Hippocampal formation (tissue), 2 donors: ENCODE measurements at regions not wholly inside any gene's neighbourhood (a gene's known extent, or its start where the extent isn't known, plus 50 kb on each side); places are given as distances from the start of the nearest gene placed in this dataset.

ENCODE experiments used
- DNase-seq, 2 donors: peaks; one replicate each; lab custom pipeline; 2025; lab: John Stamatoyannopoulos, UW

DNA sequence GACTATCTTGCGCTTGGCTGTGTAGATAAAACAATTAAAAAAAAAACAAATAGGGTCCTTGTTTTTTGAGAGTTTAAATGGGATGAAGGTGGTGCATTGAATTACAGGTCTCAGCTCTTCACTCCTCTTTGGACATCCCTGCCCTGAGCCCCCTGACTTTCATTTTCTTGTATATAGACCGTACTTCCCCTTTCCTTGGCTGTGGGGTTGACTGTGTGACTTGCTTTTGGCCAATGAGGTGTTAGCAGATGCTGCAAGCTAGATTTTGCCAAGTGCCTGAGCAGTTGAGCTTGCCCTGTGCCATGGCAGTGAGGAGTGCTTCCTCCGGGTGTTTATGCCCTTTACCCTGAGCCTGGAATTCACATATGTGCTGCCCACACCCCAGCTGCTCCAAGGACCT lies 386.1 kb upstream of the ZFP64 start:
- DNase-seq = no peak

DNA sequence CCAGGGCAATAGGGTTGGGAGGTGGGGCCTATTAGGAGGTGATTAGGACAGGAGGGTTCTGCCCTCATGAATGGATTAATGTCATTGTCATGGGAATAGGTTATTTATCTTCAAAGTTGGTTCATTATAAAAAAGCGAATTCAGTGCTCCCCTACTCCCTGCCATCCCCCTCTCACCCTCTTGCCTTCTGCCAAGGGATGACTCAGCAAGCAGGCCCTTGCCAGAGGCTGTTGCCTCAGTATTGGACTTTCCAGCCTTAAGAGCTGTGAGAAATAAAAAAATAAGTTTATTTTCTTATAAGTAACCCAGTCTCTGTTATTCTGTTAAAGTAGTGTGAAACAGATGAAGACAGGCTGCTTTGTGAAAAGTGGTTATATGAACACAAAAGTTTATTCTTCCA lies 381.1 kb upstream of the ZFP64 start:
- DNase-seq = no peak

DNA sequence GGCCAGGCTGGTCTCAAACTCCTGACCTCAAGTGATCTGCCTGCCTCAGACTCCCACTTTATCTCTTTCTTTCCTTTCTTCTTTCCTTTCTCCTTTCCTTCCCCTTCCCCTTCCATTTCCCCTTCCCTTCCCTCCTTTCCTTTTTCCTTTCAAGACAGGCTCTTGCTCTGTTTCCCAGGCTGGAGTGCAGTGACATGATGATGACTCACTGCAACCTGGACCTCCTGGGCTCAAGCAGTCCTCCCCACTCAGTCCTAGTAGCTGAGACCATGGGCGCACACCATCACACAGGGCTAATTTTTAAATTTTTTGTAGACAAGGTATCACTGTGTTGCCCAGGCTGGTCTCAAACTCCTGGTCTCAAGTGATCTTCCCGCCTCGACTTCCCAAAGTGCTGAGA lies 377.6 kb upstream of the ZFP64 start:
- DNase-seq = no peak

GRCh38 chr20:52565614-52566013 lies 374.0 kb upstream of the ZFP64 start:
- DNase-seq = no peak

DNA sequence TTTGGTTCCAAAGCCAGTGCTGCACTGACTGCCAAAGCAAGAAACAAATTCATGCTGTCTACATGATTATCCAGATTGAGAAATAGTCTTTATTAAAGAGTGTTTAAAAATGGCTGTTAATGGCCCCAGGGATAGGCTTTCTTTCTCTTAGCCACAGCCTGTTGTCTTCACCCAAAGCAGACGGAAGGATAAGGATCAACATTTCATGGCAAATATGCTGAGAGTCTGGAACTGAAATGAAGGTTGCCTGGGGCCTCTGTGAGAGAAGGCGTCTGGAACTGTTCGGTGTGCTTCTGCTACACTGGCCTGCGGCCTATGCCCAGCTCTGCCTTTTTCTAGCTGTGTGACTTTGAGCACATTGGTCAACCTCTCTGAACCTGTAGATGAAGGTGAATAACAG lies 373.0 kb upstream of the ZFP64 start:
- DNase-seq = no peak

DNA sequence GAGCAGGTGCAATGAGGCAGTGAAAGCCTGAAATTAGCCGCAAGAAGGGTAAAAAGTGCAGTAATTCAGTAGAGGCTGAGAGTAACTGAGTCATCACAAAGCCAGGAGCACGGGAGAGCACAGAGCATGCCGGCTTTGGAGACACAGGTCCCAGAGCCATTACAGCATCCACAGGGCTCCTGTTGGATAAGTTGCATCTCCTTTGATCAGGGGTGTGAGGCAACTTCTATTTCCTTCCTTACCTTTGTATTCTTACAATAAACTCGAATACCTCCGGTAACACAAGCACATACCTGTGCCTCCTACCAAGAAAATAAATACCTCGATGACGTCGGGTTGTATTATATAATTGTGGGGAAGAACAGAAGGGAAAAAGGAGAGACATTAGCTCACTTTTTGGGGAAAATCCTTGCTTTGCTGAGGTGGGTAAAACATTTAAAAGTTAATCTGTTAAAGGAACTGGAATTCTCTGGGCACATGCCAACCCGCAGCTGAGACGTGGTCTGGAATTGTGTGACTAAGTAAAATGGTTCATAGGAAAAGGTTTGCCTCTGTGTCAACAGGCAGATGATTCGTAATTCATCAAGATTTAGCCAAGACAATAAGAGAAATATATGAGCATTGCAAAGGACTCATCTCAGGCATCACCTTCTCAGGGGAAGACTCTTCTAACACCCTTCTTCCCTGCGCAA lies 360.7 kb upstream of the ZFP64 start:
- no peak for DNase-seq

- peak in 1 of 2 donors; percentile 40 for DNase-seq
These were observed 350.6 kb upstream of the ZFP64 start for GRCh38 chr20:52542131-52542530.

- DNase-seq = no peak
These were observed 348.9 kb upstream of the ZFP64 start for GRCh38 chr20:52540509-52540908.

- DNase-seq = no peak
These were observed 348.3 kb upstream of the ZFP64 start for GRCh38 chr20:52539891-52540290.

DNA sequence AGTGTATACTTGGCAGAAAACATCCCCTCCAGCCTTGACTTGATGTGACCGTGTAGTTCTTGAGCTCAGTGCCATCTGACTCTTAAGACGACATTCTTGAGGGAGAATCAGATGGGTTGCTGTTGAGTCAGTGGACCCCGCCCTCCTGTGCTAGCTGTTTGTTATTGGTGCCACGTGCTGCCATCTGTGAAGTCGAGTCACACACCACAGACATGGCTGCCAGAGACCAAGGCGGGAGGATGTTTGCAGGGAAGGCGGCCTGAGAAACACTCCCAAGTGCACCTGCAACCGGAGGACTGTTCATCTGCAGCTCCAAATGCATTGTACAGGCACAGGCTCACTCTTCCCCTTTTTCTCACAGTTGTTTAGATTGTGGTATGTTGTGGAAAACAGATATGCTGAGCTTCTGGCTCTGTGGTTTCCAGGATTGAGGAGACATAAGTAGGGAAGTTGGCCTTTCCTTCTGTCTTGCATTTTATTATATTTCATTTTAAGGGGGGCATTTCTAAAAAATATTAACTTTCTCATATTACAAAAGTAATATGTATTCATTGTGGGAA lies 345.3 kb upstream of the ZFP64 start:
- DNase-seq = no peak

- no peak for DNase-seq
These were observed 344.5 kb upstream of the ZFP64 start for GRCh38 chr20:52536040-52536439.

GRCh38 chr20:52534616-52535015 lies 343.0 kb upstream of the ZFP64 start:
- no peak for DNase-seq

- DNase-seq = no peak
These were observed 341.8 kb upstream of the ZFP64 start for GRCh38 chr20:52533401-52533800.

DNA sequence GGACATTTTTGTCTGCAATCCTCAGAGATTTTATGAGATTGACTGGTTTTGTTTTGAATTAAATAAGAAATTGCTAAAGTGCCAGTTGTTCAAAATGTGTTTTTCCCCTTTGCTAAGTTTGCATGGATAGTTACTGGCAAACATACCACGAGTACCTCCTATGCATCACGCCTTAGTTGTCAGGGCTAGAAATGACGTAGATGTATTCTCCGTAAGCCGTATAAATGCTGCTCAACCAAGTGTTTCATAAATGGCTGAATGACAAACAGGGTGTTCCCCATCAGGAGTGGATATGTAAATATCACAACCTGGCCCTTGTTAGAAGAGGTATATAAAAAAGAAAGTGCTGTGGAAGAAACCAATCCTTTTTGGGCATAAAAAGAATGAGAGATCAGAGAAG lies 341.1 kb upstream of the ZFP64 start:
- no peak for DNase-seq

DNA sequence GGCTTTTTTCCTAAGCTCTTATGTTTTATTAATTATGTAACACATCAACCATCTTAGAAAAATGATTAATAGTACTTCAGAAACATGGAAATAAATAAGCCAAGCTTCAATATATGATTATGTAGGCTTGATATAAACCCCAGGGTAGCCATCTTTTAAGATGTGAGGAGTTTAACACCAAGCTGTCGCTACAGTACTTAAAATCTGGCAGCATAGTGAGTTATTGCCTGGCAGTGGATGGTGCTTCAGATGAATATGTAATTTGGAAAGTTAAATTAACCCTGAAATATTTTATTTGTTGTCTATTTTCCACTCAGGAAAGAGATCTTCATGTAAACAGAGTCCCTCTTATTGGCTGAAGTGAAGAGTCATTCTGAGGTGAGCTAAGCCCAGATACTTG lies 339.0 kb upstream of the ZFP64 start:
- DNase-seq = no peak

DNA sequence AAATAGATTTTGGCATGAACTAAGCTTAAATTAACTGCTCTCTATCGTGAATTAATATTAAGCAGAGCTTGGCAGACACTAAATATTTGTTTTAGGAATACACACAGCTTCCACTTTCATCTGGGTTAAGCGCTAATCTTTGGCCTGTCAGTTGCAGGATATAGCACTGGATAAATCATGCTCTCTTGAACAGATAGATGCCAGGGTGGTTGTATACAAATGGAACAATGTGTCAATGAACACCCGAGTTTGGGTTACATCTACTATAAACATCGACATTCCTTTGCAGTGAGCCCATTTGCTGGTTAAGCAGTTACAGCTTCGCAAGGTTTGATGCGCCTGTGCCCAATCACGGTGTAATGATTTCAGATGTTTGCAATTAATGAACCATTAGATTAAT lies 338.2 kb upstream of the ZFP64 start:
- no peak for DNase-seq

GRCh38 chr20:52524861-52525260 lies 333.3 kb upstream of the ZFP64 start:
- DNase-seq = no peak

GRCh38 chr20:52518735-52519134 lies 327.2 kb upstream of the ZFP64 start:
- no peak for DNase-seq

DNA sequence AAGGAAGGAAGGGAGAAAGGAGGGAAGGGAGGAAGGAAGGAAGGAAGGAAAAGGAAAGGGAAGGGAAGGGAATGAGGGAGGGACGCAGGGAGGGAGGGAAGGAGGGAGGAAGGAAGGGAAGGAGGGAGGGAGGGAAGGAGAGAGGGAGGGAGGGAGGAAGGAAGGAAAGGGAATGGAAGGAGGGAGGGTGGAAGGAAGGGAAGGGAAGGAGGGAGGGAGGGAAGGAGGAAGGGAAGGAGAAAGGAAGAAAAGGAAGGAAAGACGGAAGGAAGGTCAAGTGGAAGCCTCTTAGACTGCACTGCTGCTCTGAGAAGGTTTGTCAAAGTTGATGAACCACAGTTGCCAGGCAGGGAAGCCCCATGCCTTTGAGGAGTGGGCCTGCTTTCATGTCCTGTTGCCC lies 324.3 kb upstream of the ZFP64 start:
- DNase-seq = no peak

GRCh38 chr20:52500157-52500556 lies 308.6 kb upstream of the ZFP64 start:
- no peak for DNase-seq

DNA sequence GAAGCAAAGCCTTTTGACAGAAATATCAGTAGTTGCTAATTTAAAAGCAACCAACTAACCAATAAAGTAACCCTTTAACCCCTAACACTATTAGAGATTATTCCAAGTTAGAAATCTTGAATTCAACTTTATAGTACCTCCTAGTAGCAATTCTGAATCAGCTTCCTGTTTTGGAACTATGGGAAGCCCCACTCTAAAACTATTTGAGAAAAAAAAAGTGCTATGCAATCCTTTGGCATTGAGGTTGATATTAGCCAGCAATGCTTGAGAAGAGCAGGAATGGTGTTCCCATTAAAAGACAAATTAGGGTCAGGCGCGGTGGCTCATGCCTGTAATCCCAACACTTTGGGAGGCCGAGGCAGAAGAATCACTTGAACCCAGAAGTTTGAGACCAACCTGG lies 306.2 kb upstream of the ZFP64 start:
- no peak for DNase-seq

DNA sequence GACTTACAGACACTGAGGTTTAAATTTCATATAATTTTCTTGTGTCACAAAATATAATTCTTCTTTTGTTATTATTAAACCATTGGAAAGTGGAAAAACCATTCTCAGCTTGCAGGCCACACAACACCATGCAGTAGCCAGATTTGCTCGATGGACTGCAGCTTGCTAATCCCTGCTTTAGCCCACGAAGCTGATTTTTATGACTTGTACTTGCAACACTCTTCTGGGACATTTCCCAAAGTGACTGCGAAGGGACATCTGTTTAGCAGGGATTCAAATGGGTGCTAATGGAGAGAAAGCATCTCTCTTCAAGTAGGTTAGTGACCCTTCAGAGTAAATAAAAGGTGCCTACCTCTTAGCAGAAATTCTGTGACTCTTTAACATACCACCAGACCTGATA lies 304.6 kb upstream of the ZFP64 start:
- no peak for DNase-seq

- DNase-seq = no peak
These were observed 302.7 kb upstream of the ZFP64 start for GRCh38 chr20:52494244-52494643.

DNA sequence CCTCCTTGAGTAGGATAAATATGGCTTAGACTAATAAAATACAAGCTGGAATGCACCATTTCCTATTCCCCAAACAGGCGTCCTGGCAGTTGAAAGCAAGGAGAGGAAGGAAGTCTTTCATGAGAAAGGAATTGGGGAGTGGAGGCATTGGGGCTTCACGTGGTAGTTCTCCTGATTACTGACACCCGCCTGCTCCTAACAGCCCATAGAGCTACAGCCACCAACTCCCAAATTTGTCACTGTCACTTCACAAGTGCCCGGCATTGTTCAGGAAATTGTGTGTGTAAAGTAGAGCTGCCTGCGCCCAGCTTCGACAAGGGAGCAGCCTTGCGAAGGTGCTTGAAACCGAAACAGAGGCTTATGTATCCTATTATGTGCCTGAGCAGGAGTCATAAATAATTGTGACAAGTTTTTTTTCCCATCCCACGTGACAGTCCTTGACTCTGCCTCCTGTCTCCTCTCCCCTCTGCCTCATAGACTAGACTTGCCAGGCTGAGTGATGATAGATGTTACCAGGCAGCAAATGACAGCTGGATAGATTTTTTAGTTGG lies 301.7 kb upstream of the ZFP64 start:
- DNase-seq = no peak
